HG02798 (cell line): ENCODE measurements at regions not wholly inside any gene's neighbourhood (a gene's known extent, or its start where the extent isn't known, plus 50 kb on each side); places are given as distances from the start of the nearest gene placed in this dataset.

Source experiments
- ATAC-seq: cut with Tn5 transposase; IDR thresholded peaks from one replicate; pipeline ENCODE4 v1.9.1; 2021; ENCODE audit warnings: mild to moderate bottlenecking; ENCODE audit not compliant: unreplicated experiment, poor library complexity

GRCh38 chr5:2014058-2014610, 131.4 kb upstream of the IRX4 start:
- no peak for ATAC-seq

GRCh38 chr5:2013301-2014057, 130.8 kb upstream of the IRX4 start:
- no peak for ATAC-seq

- no peak for ATAC-seq
Observed at GRCh38 chr5:2012885-2013284, 130.2 kb upstream of the IRX4 start.

- ATAC-seq, result no peak
Observed at GRCh38 chr5:2011481-2012411, 129.0 kb upstream of the IRX4 start.

- no peak for ATAC-seq
Observed at GRCh38 chr5:2010940-2011339, 128.2 kb upstream of the IRX4 start.

- no peak for ATAC-seq
Observed at GRCh38 chr5:2009986-2010914, 127.5 kb upstream of the IRX4 start.

- ATAC-seq, result no peak
Observed at GRCh38 chr5:2008851-2009629, 126.3 kb upstream of the IRX4 start.

- ATAC-seq, result no peak
Observed at GRCh38 chr5:2007878-2008501, 125.3 kb upstream of the IRX4 start.

- no peak for ATAC-seq
Observed at GRCh38 chr5:2007496-2007877, 124.8 kb upstream of the IRX4 start.

GRCh38 chr5:2006971-2007291, 124.2 kb upstream of the IRX4 start:
- no peak for ATAC-seq

- ATAC-seq, result no peak
Observed at GRCh38 chr5:2006193-2006970, 123.7 kb upstream of the IRX4 start.

- no peak for ATAC-seq
Observed at GRCh38 chr5:2005101-2006041, 122.6 kb upstream of the IRX4 start.

- ATAC-seq, result no peak
Observed at GRCh38 chr5:2003690-2004365, 121.1 kb upstream of the IRX4 start.

GRCh38 chr5:2003206-2003605, 120.5 kb upstream of the IRX4 start:
- no peak for ATAC-seq

- ATAC-seq, result no peak
Observed at GRCh38 chr5:2001300-2001699, 118.6 kb upstream of the IRX4 start.

- no peak for ATAC-seq
Observed at GRCh38 chr5:2000591-2000990, 117.9 kb upstream of the IRX4 start.

- ATAC-seq, result no peak
Observed at GRCh38 chr5:1999794-2000193, 117.1 kb upstream of the IRX4 start.
